Fibroblast of peridontal ligament (primary cell): ENCODE measurements at regions not wholly inside any gene's neighbourhood (a gene's known extent, or its start where the extent isn't known, plus 50 kb on each side); places are given as distances from the start of the nearest gene placed in this dataset.
"Not testable (repeated sequence)": the region's sequence is repeated elsewhere in the genome, so short reads cannot be mapped to it uniquely, and the experiment has no call there.

ENCODE experiments used
- DNase-seq: peaks from one replicate; pipeline ENCODE4 v3.0.0-alpha.2; 2010; ENCODE audit errors: extremely low read depth

DNA sequence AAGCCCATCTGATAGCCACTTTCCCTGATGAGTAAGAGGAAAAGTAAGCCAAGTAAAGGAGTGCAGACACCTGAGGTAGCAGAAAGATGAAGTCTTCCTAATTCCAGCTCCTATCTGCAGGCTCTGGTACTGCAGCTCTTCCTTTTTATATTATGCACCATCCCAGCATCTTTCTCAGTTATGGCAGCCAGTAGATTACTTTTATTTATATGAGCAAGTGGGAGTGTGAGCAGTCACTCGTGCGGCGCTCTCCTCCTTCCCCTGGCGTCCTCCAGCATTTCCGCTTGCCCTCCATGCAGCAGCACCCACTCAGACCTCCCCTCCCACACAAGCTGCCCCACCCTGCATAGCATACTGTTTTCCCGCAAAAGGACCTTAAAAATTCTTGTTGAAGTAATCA lies 465.9 kb upstream of the DPPA4 start:
- DNase-seq, result no peak

GRCh38 chr3:109804697-109805096 lies 467.4 kb upstream of the DPPA4 start:
- DNase-seq, result no peak

GRCh38 chr3:109806929-109807328 lies 469.6 kb upstream of the DPPA4 start:
- DNase-seq, result peak; percentile 4

- DNase-seq, result no peak
Measured at GRCh38 chr3:109809513-109809912, 472.2 kb upstream of the DPPA4 start.

GRCh38 chr3:109818081-109818480 lies 480.7 kb upstream of the DPPA4 start:
- no peak for DNase-seq

DNA sequence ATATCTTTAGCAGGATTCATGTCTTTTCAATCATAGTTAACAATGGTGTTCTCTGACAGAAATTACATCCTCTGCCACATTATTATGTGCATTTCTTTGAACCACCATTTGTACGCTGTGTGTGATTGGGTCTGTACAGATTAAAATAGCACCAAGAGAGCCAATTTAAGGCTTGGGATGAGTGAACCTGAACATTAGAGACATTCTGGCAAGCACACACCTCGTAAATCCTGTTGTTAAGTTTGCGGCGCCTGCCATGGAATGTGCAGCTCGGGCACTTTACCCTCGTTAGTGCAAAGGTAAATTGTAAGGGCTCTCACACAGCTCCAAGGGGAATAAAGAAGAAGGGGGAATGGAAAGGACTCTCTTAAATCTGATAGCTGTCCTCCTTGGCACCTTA lies 482.4 kb upstream of the DPPA4 start:
- DNase-seq, result no peak

DNA sequence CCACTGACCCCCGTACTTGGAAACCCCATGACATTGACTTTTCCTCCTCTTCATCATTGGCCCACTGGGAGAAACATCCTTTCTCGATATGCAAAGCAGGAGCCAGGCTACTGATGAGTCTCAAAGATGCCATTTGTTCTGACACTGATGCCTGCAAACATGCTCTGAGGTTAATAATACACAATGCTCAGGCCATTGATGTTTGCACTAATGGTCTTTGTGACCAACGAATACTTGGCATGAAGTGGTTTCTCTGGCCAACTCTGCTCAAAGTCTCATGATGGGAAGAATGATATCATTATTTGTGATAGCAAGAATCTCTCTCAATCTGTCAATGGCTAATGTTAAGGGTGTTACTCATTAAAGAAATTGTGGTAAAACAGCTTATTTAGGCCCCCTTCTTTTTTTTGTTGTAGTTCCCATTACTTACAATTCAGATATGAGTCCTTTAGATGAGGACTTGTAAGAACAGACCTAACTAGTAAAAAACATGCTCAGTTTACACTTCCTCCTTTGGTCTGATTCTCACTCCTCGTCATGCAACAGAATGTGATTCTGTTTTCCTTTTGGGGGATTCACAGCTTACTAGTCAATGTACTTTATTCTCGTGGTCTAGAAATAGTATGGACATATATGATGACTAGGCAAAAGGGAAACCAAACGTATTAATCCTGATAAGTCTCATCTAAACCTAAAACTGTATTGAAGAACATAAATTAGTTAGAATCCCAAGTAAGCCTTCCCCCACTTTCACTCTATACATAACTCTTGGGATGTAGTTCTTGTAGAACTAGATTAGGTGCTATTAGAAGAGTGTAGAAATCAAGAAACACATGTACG lies 488.8 kb upstream of the DPPA4 start:
- DNase-seq, result no peak

DNA sequence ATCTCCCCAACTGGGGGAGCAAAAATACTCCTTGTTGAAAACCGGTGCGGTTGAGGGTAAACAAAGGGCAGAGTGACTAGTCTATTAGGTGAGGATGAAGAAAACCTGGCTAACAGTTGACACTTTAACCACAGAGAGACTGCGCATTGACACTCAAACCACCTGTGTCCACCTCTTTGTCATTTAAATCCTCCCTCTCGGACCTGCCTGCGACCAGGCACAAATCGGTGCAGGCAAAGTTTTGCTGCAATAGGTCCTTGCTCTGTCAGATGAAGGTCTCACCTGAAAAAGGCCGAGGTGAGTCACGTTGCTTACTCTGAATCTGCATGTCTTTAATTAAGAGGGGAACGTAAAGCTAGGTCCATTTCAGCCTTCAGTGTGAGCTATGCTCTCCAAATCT lies 494.1 kb upstream of the DPPA4 start:
- DNase-seq, result no peak

GRCh38 chr3:109835958-109836357 lies 498.6 kb upstream of the DPPA4 start:
- no peak for DNase-seq

DNA sequence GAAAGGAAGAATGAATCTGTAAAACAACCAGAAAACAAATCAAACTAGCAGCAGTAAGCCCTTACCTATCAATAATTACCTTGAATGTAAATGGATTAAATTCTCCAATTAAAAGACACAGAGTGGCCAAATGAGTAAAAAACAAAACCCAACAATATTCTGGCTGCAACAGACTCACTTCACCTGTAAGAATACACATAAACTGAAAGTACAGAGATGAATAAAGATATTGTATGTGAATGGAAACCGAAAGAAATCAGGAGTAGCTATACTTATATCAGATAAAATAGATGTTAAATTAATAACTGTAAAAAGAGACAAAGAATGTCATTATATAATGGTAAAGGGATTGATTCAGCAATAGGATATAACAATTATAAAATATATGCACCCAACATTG lies 514.5 kb upstream of the DPPA4 start:
- DNase-seq, result no peak

DNA sequence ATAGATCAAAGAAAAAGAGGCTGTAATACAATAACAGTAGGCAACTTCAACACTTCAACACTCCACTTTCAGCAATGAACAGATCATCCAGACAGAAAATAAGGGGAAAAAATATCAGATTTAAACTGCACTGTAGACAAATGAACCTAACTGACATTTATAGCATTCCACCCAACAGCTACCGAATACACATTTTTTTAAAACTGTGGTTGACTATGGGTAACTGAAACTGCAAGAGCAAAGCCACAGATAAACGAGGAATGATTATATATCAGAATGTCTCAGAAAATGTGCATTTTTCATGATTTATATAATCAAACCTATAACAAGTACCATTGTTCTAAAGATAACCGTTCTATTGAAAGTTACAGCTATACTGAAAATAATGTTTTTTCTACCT lies 514.9 kb upstream of the DPPA4 start:
- DNase-seq, result no peak

- DNase-seq, result no peak
Measured at GRCh38 chr3:109853077-109853731, 515.9 kb upstream of the DPPA4 start.

- DNase-seq, result no peak
Measured at GRCh38 chr3:109863701-109864100, 526.4 kb upstream of the DPPA4 start.

DNA sequence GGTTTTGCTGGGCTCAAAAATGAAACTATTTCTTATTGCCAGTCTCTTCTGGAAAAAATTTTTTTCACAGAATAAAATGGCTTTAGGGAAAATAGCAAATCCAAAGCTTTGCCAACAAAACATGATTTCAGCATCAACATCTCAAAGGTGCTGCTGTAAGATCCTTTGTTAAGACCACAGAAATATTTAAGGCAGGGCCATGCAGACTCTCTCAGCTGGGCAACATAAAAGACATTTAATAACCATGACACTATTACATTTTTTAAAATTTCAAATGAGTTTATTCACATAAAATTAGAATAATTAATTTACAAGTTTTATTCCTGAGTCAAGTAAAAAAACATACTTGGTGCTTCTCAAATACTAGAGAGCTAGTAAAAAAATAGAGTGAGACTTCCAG lies 527.1 kb upstream of the DPPA4 start:
- no peak for DNase-seq

- no peak for DNase-seq
Measured at GRCh38 chr3:109869586-109869985, 532.2 kb upstream of the DPPA4 start.

DNA sequence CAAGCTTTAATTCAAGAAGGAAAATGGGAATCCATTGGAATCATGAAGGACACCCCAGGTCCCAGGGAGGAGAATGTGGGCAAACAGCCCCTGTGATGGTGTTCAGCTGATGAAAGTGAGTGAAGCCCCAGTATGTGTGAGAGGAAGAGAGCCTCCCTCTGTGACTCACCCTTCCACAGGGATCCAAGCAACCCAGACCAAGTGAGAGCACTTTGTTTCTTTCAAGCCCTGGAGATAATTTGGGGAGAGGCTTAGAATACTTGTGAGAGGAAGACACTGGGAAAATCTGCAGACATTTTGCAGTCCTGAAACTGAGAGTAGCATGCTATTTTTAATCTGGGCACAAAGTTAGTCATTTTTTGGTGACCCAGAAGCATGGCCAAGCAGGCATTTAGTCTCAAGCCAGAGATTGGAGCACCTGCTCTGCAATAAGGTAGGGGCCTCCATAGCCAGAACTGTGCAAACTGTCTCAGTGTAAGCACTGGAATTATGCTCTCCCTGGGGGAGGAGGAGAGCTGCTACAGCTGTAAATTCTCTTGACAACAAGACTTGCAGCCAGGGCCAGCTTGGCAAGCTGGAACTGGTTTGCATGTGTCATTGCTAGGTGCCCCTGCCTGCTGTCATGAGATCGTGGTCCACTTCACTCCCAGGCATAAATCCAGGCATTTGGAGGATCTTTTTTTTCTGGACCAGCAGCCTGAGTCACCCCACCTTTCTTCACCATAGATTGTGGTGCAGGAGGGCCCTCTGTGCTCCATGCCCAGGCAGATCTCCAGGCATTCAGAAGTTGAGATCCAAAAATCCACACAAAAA lies 537.8 kb upstream of the DPPA4 start:
- DNase-seq, result peak; percentile 4

- DNase-seq, result not testable (repeated sequence)
Measured at GRCh38 chr3:109877616-109878015, 540.3 kb upstream of the DPPA4 start.

- no peak for DNase-seq
Measured at GRCh38 chr3:109882144-109882543, 544.8 kb upstream of the DPPA4 start.

- DNase-seq, result no peak
Measured at GRCh38 chr3:109887293-109887692, 549.9 kb upstream of the DPPA4 start.

- DNase-seq, result no peak
Measured at GRCh38 chr3:109888026-109888425, 550.7 kb upstream of the DPPA4 start.

DNA sequence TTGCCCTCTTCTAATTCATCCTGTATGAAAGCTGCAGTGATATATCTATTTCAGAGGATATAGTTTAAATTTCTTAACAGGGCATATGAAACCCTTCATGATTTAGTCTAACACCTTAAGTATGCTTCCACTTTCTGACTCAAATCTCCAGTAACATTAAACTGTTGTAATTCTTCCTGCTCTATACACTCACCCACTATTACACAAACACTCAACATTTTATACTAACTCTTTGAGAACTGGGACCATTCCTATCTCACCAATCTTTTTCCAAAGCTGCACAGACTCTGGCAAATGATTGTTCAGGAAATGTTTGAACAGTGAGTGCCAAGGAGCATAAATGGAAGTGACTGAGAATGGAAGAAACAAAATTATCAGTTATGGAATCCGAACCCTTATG lies 560.4 kb upstream of the DPPA4 start:
- DNase-seq, result peak; percentile 5

GRCh38 chr3:109899925-109900324 lies 562.6 kb upstream of the DPPA4 start:
- no peak for DNase-seq

- no peak for DNase-seq
Measured at GRCh38 chr3:109900783-109901182, 563.4 kb upstream of the DPPA4 start.
